ENCODE measurements at regions not wholly inside any gene's neighbourhood (a gene's known extent, or its start where the extent isn't known, plus 50 kb on each side); places are given as distances from the start of the nearest gene placed in this dataset.

DNA sequence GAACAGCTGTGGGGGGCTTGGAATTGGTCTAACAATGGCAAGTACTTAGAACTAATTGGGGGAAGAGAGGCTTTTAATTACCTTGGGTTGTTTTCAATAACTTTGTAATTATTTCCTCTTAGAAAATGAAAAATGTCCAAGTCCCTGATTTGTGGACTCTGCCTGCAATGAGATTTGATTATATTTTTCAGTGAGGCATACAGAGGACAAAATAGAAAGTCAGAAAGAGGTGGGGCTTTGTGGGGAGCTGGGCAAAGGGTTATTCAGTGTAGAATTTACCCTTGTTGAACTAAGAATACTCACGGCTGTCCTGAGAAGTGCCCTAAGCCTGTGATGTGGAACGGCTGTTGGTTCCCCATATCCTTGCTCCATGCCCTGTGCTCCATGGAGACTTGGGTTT lies 153.0 kb downstream of the ICE1 start:
- DNase-seq = no peak

DNA sequence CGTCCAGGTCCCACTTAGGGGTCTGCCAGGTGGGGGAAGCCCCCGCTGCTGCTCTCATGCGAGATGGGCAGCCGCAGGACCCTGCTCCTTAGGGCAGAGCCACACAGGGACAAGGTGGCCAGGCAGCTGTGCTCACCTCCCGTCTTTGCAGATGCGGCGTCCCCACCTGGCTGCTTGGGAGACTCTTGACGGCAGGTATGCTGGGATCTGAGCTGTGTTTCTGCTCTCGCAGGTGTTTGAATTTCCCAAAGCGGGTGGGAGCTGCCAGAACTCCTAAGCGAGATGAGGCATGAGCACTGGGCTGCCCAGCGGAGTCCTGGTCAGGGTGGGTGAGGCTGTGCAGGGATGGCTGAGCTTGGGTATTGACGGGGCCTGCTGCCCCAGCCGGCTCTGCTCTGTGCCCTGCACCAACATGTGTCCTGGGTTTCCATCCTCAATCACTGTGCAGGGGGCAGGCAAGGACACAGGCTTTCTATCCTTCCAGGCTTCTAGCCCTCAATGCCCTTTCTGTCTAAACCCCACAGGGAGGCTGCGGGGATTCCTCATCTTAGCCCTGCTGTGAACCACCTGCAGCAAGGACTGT lies 151.4 kb downstream of the ICE1 start:
- DNase-seq = no peak

DNA sequence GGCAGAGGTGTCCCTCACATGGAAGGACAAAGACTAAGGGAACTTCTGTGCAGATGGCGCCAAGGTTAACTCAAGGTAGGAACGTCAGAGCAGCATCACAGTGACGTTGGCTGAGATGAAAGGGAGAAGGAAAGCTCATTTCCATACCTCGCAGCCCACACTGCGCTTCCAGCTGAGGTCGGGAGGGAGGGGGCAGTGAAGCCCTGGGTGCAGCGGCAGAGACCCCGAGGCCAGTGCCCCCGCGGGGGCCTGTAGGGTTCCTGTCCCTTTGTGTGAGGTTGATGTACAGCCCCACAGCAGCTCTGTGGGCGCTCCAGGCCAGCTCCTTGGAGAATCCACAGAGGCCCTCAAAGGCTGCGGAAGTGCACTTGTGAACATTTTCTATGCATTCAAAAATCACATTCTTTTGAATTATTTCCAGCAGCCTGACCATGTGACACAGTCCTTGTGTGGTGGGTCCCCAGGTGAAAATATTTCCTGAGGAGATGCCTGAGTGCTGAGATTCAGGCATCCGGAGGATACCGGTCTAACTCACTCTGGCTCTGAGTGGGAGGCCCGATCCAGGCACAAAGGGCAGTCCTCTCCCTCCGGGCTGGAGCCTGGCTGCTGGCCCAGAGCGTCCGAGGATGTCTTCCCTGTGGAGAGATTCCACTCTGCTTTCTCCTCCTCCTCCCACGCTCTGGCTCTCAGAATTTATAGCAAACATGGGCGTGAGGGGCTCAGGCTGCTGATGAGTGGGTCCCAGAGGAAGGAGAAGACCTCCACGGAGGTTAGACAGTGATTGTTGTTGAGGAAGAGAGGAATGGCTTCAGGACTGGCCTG lies 150.7 kb downstream of the ICE1 start:
- no peak for DNase-seq

- DNase-seq = no peak
Measured at GRCh38 chr5:5572010-5572865, 149.8 kb downstream of the ICE1 start.

DNA sequence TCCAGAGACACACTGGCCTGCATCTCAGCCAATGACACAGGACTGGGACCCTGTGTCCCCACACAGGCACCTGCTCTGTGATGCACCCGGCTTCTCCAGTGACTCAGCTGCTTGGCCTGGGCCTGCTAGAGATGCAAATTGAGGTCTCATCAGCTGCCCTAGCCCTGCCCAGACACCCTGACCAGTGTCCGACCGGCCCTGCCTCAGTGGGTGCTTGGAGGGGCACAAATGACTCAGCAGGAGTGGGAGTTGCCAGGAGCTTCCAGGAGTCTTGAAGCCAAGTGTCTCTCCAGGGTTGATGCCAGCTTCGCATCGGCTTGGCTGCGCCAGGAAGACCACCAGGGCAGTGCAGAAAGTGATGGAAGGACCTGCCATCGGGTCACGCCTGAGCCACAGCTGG lies 148.2 kb downstream of the ICE1 start:
- no peak for DNase-seq

DNA sequence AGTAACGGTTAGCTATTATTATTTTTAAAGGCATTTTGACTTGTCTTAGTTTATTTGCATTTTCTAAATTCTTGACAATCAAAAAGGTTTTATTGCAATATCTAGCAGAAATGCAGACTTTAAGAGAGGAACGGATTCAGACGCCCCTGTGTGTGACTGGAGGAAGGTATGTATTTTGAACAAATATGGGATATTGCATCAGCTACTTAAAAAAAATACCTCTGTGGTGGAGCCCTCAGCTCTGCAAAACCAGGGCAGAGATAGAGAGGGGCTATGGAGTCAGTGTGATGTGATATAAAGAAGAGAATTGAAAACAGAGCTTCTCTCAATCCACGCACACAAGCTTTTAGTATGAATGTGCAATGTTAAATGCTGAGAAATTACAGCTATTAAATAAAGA lies 142.4 kb downstream of the ICE1 start:
- no peak for DNase-seq

DNA sequence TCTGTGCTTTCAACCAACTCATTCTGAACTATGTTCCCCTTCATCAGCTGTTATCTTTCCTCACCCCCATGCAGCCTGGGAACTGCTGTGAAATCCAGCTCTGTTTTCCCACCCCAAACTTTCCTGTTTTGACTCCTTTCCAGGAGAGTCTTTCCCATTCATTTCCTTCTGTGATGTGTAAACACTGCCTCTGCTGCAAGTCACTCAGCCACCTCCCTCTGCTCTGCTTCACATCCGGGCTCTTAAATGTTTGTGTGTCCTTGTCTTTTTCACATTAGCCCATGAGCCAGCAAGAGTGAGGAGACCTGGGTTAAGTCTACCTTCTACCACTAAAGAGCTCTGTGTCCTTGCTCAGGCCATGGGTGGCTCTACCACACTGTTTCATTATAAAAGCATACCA lies 137.5 kb downstream of the ICE1 start:
- no peak for DNase-seq

GRCh38 chr5:5558638-5559527 lies 136.4 kb downstream of the ICE1 start:
- DNase-seq = peak; percentile 62

- no peak for DNase-seq
Measured at GRCh38 chr5:5558102-5558501, 135.6 kb downstream of the ICE1 start.

- no peak for DNase-seq
Measured at GRCh38 chr5:5551499-5551898, 129.0 kb downstream of the ICE1 start.

DNA sequence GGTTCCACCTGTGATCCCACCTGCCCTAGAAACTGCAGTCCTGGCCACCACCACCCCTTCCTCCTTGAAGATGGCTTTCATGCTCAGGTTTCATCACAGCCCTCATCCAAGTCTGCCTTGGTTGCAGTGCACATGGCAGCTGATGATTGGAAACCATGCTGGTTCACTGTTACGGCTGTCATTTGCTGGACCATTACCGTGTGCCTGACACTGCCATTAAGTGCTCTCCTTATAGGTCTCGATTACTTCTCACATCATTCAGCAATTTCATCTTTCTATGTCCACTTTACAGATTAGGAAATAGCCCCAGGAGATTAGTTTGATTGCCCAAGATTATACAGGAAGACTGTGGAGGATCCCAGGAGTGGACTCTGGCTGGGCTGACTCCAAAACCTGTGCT lies 123.9 kb downstream of the ICE1 start:
- no peak for DNase-seq

- DNase-seq = peak; percentile 43
Measured at GRCh38 chr5:5544094-5544663, 121.7 kb downstream of the ICE1 start.

DNA sequence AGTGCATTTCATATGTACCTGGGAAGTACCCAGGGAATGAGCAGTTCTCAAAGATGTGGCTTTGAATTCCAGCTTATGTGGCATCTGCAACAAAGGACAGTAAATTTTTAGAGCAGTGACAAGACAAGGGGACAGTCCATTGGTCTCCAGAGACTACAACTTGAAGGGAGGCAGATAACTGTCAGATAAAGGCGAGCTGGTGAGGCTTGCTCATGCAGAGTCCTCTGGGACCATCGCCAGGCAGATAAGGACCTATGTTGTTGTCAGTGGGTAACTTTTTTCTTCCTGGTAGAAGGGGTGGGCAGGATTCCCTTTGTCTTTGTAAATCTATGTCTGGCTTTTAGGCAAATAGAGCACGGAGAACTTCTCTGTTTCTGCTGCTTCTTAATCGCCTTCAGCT lies 120.2 kb downstream of the ICE1 start:
- no peak for DNase-seq

- DNase-seq = no peak
Measured at GRCh38 chr5:5540065-5540464, 117.6 kb downstream of the ICE1 start.
